ENCODE measurements at regions not wholly inside any gene's neighbourhood (a gene's known extent, or its start where the extent isn't known, plus 50 kb on each side); places are given as distances from the start of the nearest gene placed in this dataset.

DNA sequence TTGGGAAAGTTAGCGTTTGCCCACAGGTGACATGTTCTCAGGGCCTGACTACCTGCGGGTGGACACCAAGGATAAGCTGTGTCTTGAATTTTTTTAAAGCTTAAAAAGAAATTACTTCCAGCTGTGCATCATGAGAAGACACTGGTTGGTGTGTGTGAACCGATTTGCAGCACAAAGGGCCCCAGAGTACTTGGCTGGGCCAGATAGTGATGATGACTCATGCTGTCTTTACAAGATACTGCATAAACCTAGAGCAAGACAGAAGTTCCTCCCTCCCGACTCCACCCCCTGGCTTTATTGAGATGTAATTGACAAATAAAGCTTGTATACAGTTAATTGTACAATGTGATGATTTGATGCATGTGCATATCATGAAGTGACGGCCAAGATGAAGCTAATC, 212.8 kb downstream of the NXNL2 start:
- Histone ChIP-seq H3K79me1 (ENCODE audit: low read depth, low read length) (no peaks in the 10 kb centered on the region), H3K18ac (ENCODE audit: extremely low read depth, low read length) (no peak overlapping the region), H3K56ac (replicated peaks; ENCODE audit: insufficient read length, low read depth, low read length) (no peak overlapping the region), H3K14ac (ENCODE audit: insufficient read length) (no peak overlapping the region), H3K4me3 (ENCODE audit: extremely low read depth in 1 of 4, insufficient read depth in 2 of 4, low read depth in 3 of 4, low read length in 4 of 4) (no peak overlapping the region), H3K27ac (ENCODE audit: low read depth, low read length) (no peak overlapping the region), H4K91ac (replicated peaks; ENCODE audit: insufficient read length, low read length) (no peak overlapping the region), H2BK120ac (replicated peaks; ENCODE audit: low read depth, low read length) (no peak overlapping the region), H2BK20ac (ENCODE audit: low read length) (no peak overlapping the region), H2BK15ac (ENCODE audit: low read length) (no peak overlapping the region), H3K4ac (replicated peaks; ENCODE audit: insufficient read length, low read depth, low read length) (no peak overlapping the region), H3K9me3 (ENCODE audit: insufficient read depth in 2 of 2, low read depth in 1 of 2, low read length in 1 of 2) (peaks cover 3 to 4% of the 10 kb centered on the region in 2 experiments; a peak in 1 of 4 replicates), H4K8ac (ENCODE audit: extremely low read depth, insufficient read depth, low read length) (no peak overlapping the region), H2AK5ac (ENCODE audit: low read depth, low read length) (no peak overlapping the region), H3K23me2 (ENCODE audit: low read depth, low read length) (peaks cover 3% of the 10 kb centered on the region; the same call in 1 of the 2 replicates), H3K4me2 (ENCODE audit: insufficient read depth in 1 of 2, low read depth in 2 of 2, low read length in 2 of 2) (no peak overlapping the region), H3K23ac (ENCODE audit: insufficient read length) (no peak overlapping the region), H3K4me1 (replicated peaks in 1 of 4; ENCODE audit: control insufficient read depth in 3 of 4, insufficient read depth in 4 of 4, low read length in 3 of 4) (peaks cover 5 to 22% (median 12%) of the 10 kb centered on the region in 4 experiments), H3K27me3 (replicated peaks in 1 of 4; ENCODE audit: control insufficient read depth in 3 of 4, extremely low read depth in 1 of 4, insufficient read depth in 3 of 4, low read length in 3 of 4) (no peaks in the 10 kb centered on the region), H2BK12ac (ENCODE audit: low read depth, low read length) (no peak overlapping the region), H3K9ac (replicated peaks in 1 of 4; ENCODE audit: extremely low read depth in 1 of 4, low read depth in 3 of 4, low read length in 3 of 4) (no peak overlapping the region), H3K36me3 (ENCODE audit: control insufficient read depth in 2 of 4, insufficient read depth in 4 of 4, low read length in 3 of 4) (no peaks in the 10 kb centered on the region), H4K20me1 (replicated peaks in 1 of 2; ENCODE audit: control insufficient read depth in 1 of 2, insufficient read depth in 2 of 2, low read length in 2 of 2) (no peaks in the 10 kb centered on the region), H2AFZ (ENCODE audit: low read length) (peak overlapping the region; percentile 94; the same call in 1 of the 2 replicates), H2BK5ac (ENCODE audit: low read depth, low read length) (no peak overlapping the region), H4K5ac (ENCODE audit: insufficient read length, low read depth, low read length) (no peak overlapping the region), H3K79me2 (ENCODE audit: control insufficient read depth in 1 of 2, insufficient read depth in 2 of 2, low read length in 2 of 2) (no peaks in the 10 kb centered on the region)
- DNase-seq (ENCODE audit: low read depth in 1 of 2, low spot score in 2 of 2) (no peak), FAIRE-seq (no peak)
- WGBS, 2 experiments (ENCODE audit: extremely low coverage in 1 of 2, insufficient coverage in 1 of 2, insufficient read length in 1 of 2, insufficient replicate concordance in 2 of 2, low coverage in 1 of 2, low lambda C conversion rate in 2 of 2, missing lambda C conversion rate in 1 of 2): 76% methylated on average over 5 of the region's 5 CpGs; no CpG with 5 or more reads in 1 of the 2 experiments
- ChIA-PET POLR2A (ENCODE audit: partially characterized antibody) (no interaction called here), CTCF (ENCODE audit: partially characterized antibody) (interaction anchor here (0.9 to 3.5 kb wide), 4 partner anchors 9 to 154 kb away, joined by 3 to 9 read pairs (median 8); no protein-coding TSS in a partner anchor)
- peak; percentile 69; the same call in 1 of the 2 replicates for TF ChIP-seq JUND (IDR thresholded peaks at IDR 0.05; ENCODE audit: low read length)
- no peak for TF ChIP-seq CHD1 (IDR thresholded peaks at IDR 0.05; ENCODE audit: low read depth, low read length)
- no peak for TF ChIP-seq SAP30 (IDR thresholded peaks at IDR 0.05; ENCODE audit: insufficient read depth, insufficient replicate concordance, low read length)
- TF ChIP-seq SIX5 (IDR thresholded peaks at IDR 0.05; ENCODE audit: low read depth, low read length): no peak
- TF ChIP-seq ASH2L (IDR thresholded peaks at IDR 0.05; ENCODE audit: low read length): peak; percentile 2

Measured in H1 (cell line).